Activated T-cell treated with anti-CD3 and anti-CD28 coated beads for 1 hour (primary cell): ENCODE measurements at regions not wholly inside any gene's neighbourhood (a gene's known extent, or its start where the extent isn't known, plus 50 kb on each side); places are given as distances from the start of the nearest gene placed in this dataset.

Experiments
- DNase-seq: peaks from one replicate; pipeline ENCODE4 v3.0.0-alpha.2; 2020; ENCODE audit warnings: low read depth

DNA sequence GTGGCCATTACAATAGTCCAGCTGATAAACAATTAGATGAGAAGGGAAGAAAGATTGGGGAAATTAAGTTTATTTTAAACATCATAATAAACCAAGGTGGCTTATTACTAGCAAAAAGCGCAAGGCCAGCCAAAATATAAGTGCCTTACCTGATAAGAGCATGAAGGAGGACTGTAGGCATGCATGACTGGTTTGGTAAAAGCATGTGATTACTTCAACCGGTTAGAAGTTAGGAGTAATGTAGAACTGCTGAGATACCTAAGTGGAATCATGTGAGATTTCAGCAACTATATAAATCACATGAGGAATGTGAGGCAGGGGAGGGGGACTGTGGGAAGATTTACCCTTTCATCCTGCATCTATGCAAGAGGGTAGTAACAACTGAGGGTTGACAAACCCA lies 59.7 kb upstream of the CCDC196 start:
- no peak for DNase-seq

DNA sequence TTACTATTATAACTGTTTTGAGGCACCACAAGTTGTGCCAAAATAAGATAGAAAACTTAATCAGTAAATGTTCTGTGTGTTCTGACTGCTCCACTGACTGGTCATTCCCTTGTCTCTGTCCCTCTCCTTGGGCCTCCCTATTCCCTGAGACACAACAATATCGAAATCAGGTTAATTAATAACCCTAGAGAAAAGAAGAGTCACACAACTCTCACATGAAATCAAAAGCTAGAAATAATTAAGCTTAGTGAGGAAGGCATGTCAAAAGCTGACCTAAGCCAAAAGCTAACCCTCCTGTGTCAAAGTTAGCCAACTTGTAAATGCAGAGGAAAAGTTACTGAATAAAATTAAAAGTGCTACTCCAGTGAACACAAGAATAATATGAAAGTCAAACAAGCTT lies 53.8 kb upstream of the CCDC196 start:
- no peak for DNase-seq

DNA sequence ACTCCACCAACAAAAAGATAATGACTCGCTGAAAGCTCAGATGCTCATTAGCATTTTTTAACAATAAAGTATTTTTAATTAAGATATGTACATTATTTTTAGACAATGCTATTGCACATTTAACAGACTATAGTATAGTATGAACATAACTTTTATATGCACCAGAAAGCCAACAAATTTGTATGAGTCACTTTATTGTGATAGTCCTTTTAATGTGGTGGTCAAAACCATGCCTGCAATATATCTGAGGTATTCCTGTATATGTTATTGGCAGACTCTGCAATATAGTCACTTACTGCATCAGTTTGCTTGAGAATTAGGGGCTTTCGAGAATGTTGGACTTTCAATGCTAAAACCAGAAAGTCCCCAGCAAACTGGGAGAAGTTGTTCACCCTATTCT lies 51.7 kb upstream of the CCDC196 start:
- no peak for DNase-seq

DNA sequence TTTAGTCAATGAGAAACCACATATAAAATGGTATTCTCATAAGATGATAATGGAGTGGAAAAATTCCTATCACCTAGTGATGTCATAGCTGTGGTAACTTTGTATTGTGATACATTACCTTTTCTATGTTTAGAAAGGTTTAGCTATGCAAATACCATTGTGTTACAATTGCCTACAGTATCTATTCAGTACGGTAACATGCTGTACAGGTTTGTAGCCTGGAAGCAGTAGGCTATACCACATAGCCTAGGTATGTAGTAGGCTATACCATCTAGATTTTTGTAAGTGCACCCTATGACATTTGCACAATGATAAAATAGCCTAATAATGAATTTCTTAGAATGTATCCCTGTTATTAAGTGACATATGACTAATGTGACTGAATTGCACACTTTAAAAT lies 50.5 kb upstream of the CCDC196 start:
- DNase-seq, result no peak
